Esophagus squamous epithelium (tissue), 4 donors: ENCODE measurements at regions not wholly inside any gene's neighbourhood (a gene's known extent, or its start where the extent isn't known, plus 50 kb on each side); places are given as distances from the start of the nearest gene placed in this dataset.

Experiments used
- POLR2A ChIP-seq, 4 donors: fragments of 450-650 bp; IDR thresholded peaks; one replicate each; pipeline ENCODE4 v1.6.1; 2017; ENCODE audit warnings: antibody characterized with exemption in 4 of 4, mild to moderate bottlenecking in 4 of 4, moderate library complexity in 3 of 4
- TF ChIP-seq, protein P1 (sequence below), 6 experiments: fragments of 450-650 bp in 4 of 6; fragments of 200-600 bp in 2 of 6; sonication (generic) in 2 of 6; IDR thresholded peaks; one replicate each; pipeline ENCODE4 v1.5.1; 2016 to 2019; ENCODE audit warnings: antibody characterized with exemption in 6 of 6, mild to moderate bottlenecking in 4 of 6, moderate library complexity in 4 of 6

- TF ChIP-seq, protein P1, sequence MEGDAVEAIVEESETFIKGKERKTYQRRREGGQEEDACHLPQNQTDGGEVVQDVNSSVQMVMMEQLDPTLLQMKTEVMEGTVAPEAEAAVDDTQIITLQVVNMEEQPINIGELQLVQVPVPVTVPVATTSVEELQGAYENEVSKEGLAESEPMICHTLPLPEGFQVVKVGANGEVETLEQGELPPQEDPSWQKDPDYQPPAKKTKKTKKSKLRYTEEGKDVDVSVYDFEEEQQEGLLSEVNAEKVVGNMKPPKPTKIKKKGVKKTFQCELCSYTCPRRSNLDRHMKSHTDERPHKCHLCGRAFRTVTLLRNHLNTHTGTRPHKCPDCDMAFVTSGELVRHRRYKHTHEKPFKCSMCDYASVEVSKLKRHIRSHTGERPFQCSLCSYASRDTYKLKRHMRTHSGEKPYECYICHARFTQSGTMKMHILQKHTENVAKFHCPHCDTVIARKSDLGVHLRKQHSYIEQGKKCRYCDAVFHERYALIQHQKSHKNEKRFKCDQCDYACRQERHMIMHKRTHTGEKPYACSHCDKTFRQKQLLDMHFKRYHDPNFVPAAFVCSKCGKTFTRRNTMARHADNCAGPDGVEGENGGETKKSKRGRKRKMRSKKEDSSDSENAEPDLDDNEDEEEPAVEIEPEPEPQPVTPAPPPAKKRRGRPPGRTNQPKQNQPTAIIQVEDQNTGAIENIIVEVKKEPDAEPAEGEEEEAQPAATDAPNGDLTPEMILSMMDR (IDR thresholded peaks at IDR 0.05) = no peak
- TF ChIP-seq POLR2A (IDR thresholded peaks at IDR 0.05) = no peak
Measured at GRCh38 chr12:43267818-43268217, 284.2 kb downstream of the ADAMTS20 start.
